Left renal cortex interstitium (tissue), 4 donors: ENCODE measurements at regions not wholly inside any gene's neighbourhood (a gene's known extent, or its start where the extent isn't known, plus 50 kb on each side); places are given as distances from the start of the nearest gene placed in this dataset.

Source experiments
- DNase-seq, 4 donors: peaks; one replicate each; pipeline ENCODE4 v3.0.0-alpha.2; 2013; ENCODE audit warnings: low read depth in 4 of 4, low spot score in 2 of 4, missing footprints in 1 of 4

GRCh38 chr16:51924744-51925143, 622.2 kb downstream of the TOX3 start:
- DNase-seq, result no peak

GRCh38 chr16:51922476-51922875, 624.5 kb downstream of the TOX3 start:
- DNase-seq, result no peak

GRCh38 chr16:51919736-51920135, 627.2 kb downstream of the TOX3 start:
- DNase-seq, result no peak

GRCh38 chr16:51916814-51917213, 630.1 kb downstream of the TOX3 start:
- no peak for DNase-seq

GRCh38 chr16:51916231-51916630, 630.7 kb downstream of the TOX3 start:
- no peak for DNase-seq

- no peak for DNase-seq
Observed at GRCh38 chr16:51907680-51908079, 639.3 kb downstream of the TOX3 start.

- no peak for DNase-seq
Observed at GRCh38 chr16:51900221-51900780, 646.6 kb downstream of the TOX3 start.

GRCh38 chr16:51898872-51899271, 648.1 kb downstream of the TOX3 start:
- DNase-seq, result no peak

- DNase-seq, result no peak
Observed at GRCh38 chr16:51896013-51896412, 650.9 kb downstream of the TOX3 start.

- no peak for DNase-seq
Observed at GRCh38 chr16:51892293-51893007, 654.5 kb downstream of the TOX3 start.

- DNase-seq, result no peak
Observed at GRCh38 chr16:51888534-51888933, 658.4 kb downstream of the TOX3 start.

GRCh38 chr16:51888016-51888415, 658.9 kb downstream of the TOX3 start:
- no peak for DNase-seq

- no peak for DNase-seq
Observed at GRCh38 chr16:51886456-51886855, 660.5 kb downstream of the TOX3 start.

GRCh38 chr16:51884773-51885172, 662.2 kb downstream of the TOX3 start:
- DNase-seq, result no peak

GRCh38 chr16:51881731-51882130, 665.2 kb downstream of the TOX3 start:
- DNase-seq, result no peak

GRCh38 chr16:51880776-51881175, 666.2 kb downstream of the TOX3 start:
- no peak for DNase-seq

GRCh38 chr16:51877686-51878085, 669.3 kb downstream of the TOX3 start:
- DNase-seq, result no peak

GRCh38 chr16:51876934-51877333, 670.0 kb downstream of the TOX3 start:
- DNase-seq, result no peak

GRCh38 chr16:51876601-51876875, 670.4 kb downstream of the TOX3 start:
- no peak for DNase-seq

- no peak for DNase-seq
Observed at GRCh38 chr16:51875834-51876600, 670.9 kb downstream of the TOX3 start.

- DNase-seq, result no peak
Observed at GRCh38 chr16:51872524-51872923, 674.4 kb downstream of the TOX3 start.

GRCh38 chr16:51870296-51870854, 676.6 kb downstream of the TOX3 start:
- no peak for DNase-seq
